ENCODE measurements at regions not wholly inside any gene's neighbourhood (a gene's known extent, or its start where the extent isn't known, plus 50 kb on each side); places are given as distances from the start of the nearest gene placed in this dataset.
"Not testable (repeated sequence)": the region's sequence is repeated elsewhere in the genome, so short reads cannot be mapped to it uniquely, and the experiment has no call there.

GRCh38 chr13:97538203-97538602, 104.2 kb downstream of the RAP2A start:
- no peak overlapping the region for H2AFZ ChIP-seq (ENCODE audit: low read length)
- no peaks in the 10 kb centered on the region for H3K36me3 ChIP-seq (ENCODE audit: insufficient read depth, low read length)
- no peak overlapping the region for H3K4me2 ChIP-seq (ENCODE audit: low read depth, low read length, poor library complexity, severe bottlenecking)
- no peaks in the 10 kb centered on the region for H3K9me2 ChIP-seq (replicated peaks; ENCODE audit: insufficient read depth, low read length)
- H3K9me3 ChIP-seq (ENCODE audit: low read length) = no peaks in the 10 kb centered on the region
- DNase-seq = no peak
- H3K4me3 ChIP-seq (ENCODE audit: low read length) = no peak overlapping the region
- H4K20me1 ChIP-seq (ENCODE audit: insufficient read depth, low read depth, low read length) = no peaks in the 10 kb centered on the region
- H3K27me3 ChIP-seq (ENCODE audit: low read length) = no peaks in the 10 kb centered on the region
- H3K79me2 ChIP-seq (ENCODE audit: low read length) = no peaks in the 10 kb centered on the region
- no peaks in the 10 kb centered on the region for H3K4me1 ChIP-seq (ENCODE audit: low read length)
- H3K9ac ChIP-seq (ENCODE audit: low read length) = no peak overlapping the region
- no peak overlapping the region for H3K27ac ChIP-seq (ENCODE audit: low read length)

GRCh38 chr13:97539651-97540610, 106.0 kb downstream of the RAP2A start:
- Histone ChIP-seq H3K36me3 (ENCODE audit: insufficient read depth, low read length) (no peaks in the 10 kb centered on the region), H3K4me2 (ENCODE audit: low read depth, low read length, poor library complexity, severe bottlenecking) (no peak overlapping the region), H3K9me2 (replicated peaks; ENCODE audit: insufficient read depth, low read length) (no peaks in the 10 kb centered on the region), H3K4me3 (ENCODE audit: low read length) (no peak overlapping the region), H3K9me3 (ENCODE audit: low read length) (no peaks in the 10 kb centered on the region), H3K27ac (ENCODE audit: low read length) (no peak overlapping the region), H4K20me1 (ENCODE audit: insufficient read depth, low read depth, low read length) (no peaks in the 10 kb centered on the region), H3K79me2 (ENCODE audit: low read length) (no peaks in the 10 kb centered on the region), H3K9ac (ENCODE audit: low read length) (no peak overlapping the region), H3K4me1 (ENCODE audit: low read length) (no peaks in the 10 kb centered on the region), H2AFZ (ENCODE audit: low read length) (no peak overlapping the region), H3K27me3 (ENCODE audit: low read length) (no peaks in the 10 kb centered on the region)
- DNase-seq = no peak

GRCh38 chr13:97540696-97541095, 106.7 kb downstream of the RAP2A start:
- no peaks in the 10 kb centered on the region for H3K36me3 ChIP-seq (ENCODE audit: insufficient read depth, low read length)

DNA sequence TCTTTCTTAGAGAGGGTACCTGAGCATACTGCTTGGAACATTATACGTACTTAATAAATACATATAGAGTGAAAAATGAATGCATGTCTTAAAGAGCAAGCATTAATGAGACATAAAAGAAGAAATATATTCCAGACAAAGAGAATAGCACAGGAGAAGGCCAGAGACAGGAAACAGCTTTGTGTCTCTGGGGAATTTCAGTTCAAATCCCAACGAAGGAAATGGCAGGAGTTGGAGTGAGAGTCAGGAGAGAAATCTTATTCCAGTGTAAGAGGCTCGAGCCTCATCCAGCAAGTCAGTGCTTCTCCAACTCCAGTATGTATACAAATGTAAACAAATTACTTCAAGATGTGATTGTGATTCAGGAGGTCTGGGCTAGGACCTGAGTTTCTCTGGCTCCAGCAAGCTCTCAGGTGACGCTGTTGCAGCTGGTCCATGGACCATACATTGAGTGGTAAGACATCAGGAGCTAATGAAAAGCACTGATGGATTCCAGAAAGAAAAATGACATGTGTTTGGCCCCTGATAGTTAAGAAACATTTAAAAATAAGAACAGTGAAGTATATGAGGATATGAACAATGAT, 108.2 kb downstream of the RAP2A start:
- Histone ChIP-seq H3K4me3 (ENCODE audit: low read length) (no peak overlapping the region), H3K9me3 (ENCODE audit: low read length) (no peaks in the 10 kb centered on the region), H3K9ac (ENCODE audit: low read length) (no peak overlapping the region), H4K20me1 (ENCODE audit: insufficient read depth, low read depth, low read length) (no peaks in the 10 kb centered on the region), H3K27ac (ENCODE audit: low read length) (no peak overlapping the region), H2AFZ (ENCODE audit: low read length) (no peak overlapping the region), H3K79me2 (ENCODE audit: low read length) (no peaks in the 10 kb centered on the region), H3K36me3 (ENCODE audit: insufficient read depth, low read length) (no peaks in the 10 kb centered on the region), H3K9me2 (replicated peaks; ENCODE audit: insufficient read depth, low read length) (no peaks in the 10 kb centered on the region), H3K4me1 (ENCODE audit: low read length) (no peaks in the 10 kb centered on the region), H3K27me3 (ENCODE audit: low read length) (no peaks in the 10 kb centered on the region), H3K4me2 (ENCODE audit: low read depth, low read length, poor library complexity, severe bottlenecking) (no peak overlapping the region)
- DNase-seq = no peak

More at GRCh38 chr13:97540696-97541095, 106.7 kb downstream of the RAP2A start:
- H3K27ac ChIP-seq (ENCODE audit: low read length) = no peak overlapping the region
- no peaks in the 10 kb centered on the region for H4K20me1 ChIP-seq (ENCODE audit: insufficient read depth, low read depth, low read length)
- H3K4me2 ChIP-seq (ENCODE audit: low read depth, low read length, poor library complexity, severe bottlenecking) = no peak overlapping the region
- no peak overlapping the region for H2AFZ ChIP-seq (ENCODE audit: low read length)
- no peak for DNase-seq
- no peaks in the 10 kb centered on the region for H3K4me1 ChIP-seq (ENCODE audit: low read length)
- no peak overlapping the region for H3K4me3 ChIP-seq (ENCODE audit: low read length)
- no peaks in the 10 kb centered on the region for H3K27me3 ChIP-seq (ENCODE audit: low read length)
- no peaks in the 10 kb centered on the region for H3K79me2 ChIP-seq (ENCODE audit: low read length)
- H3K9me2 ChIP-seq (replicated peaks; ENCODE audit: insufficient read depth, low read length) = no peaks in the 10 kb centered on the region
- H3K9ac ChIP-seq (ENCODE audit: low read length) = no peak overlapping the region
- H3K9me3 ChIP-seq (ENCODE audit: low read length) = no peaks in the 10 kb centered on the region

DNA sequence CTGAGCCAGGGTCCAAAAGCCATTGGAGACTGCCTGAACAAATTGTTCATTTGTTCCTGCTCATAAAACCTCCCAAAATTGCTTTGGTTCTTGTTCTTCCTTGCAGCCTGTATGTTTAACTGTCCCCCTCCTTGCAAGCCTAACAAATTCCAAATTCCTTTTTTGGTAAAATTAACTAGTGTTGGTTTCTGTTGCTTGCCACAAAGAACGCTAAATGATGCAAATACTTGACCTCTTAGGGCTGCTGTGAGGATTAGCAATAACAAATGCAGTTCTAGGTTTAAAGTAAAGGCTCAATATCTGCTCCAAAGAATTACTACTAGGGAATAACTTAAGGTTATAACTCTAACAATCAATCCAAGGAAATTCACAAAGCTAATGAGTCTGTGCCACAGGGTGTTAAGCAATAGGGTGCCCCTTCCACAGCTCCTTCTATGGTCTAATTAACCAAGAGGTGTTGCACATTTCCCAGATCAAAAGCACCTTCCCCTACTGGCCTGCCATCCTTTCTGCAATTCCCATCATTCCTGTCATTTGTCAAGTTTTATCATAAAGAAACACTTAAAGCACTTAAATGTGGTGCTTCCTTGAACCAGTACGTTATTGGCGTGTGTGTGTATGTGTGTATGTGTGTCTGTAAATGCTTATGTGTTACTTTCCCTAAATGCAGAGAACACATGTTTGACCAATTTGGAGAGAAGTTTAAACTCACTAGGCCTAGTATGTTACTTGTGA, 110.2 kb downstream of the RAP2A start:
- Histone ChIP-seq H4K20me1 (ENCODE audit: insufficient read depth, low read depth, low read length) (no peaks in the 10 kb centered on the region), H3K9me2 (replicated peaks; ENCODE audit: insufficient read depth, low read length) (no peaks in the 10 kb centered on the region), H3K9ac (ENCODE audit: low read length) (no peak overlapping the region), H3K79me2 (ENCODE audit: low read length) (no peaks in the 10 kb centered on the region), H3K4me3 (ENCODE audit: low read length) (no peak overlapping the region), H3K4me2 (ENCODE audit: low read depth, low read length, poor library complexity, severe bottlenecking) (no peak overlapping the region), H3K4me1 (ENCODE audit: low read length) (no peaks in the 10 kb centered on the region), H3K36me3 (ENCODE audit: insufficient read depth, low read length) (no peaks in the 10 kb centered on the region), H3K9me3 (ENCODE audit: low read length) (no peaks in the 10 kb centered on the region), H3K27me3 (ENCODE audit: low read length) (no peaks in the 10 kb centered on the region), H3K27ac (ENCODE audit: low read length) (no peak overlapping the region), H2AFZ (ENCODE audit: low read length) (no peak overlapping the region)
- no peak for DNase-seq

GRCh38 chr13:97544971-97545499, 111.1 kb downstream of the RAP2A start:
- not testable (repeated sequence) for H3K4me3 ChIP-seq (ENCODE audit: low read length); H3K27me3 ChIP-seq (ENCODE audit: low read length); H2AFZ ChIP-seq (ENCODE audit: low read length); H3K9me3 ChIP-seq (ENCODE audit: low read length); H4K20me1 ChIP-seq (ENCODE audit: insufficient read depth, low read depth, low read length); H3K4me2 ChIP-seq (ENCODE audit: low read depth, low read length, poor library complexity, severe bottlenecking); H3K79me2 ChIP-seq (ENCODE audit: low read length); H3K27ac ChIP-seq (ENCODE audit: low read length); H3K4me1 ChIP-seq (ENCODE audit: low read length); H3K36me3 ChIP-seq (ENCODE audit: insufficient read depth, low read length); H3K9me2 ChIP-seq (replicated peaks; ENCODE audit: insufficient read depth, low read length); H3K9ac ChIP-seq (ENCODE audit: low read length); DNase-seq

- H3K79me2 ChIP-seq (ENCODE audit: low read length) = no peaks in the 10 kb centered on the region
- no peak overlapping the region for H3K9ac ChIP-seq (ENCODE audit: low read length)
- H3K4me3 ChIP-seq (ENCODE audit: low read length) = no peak overlapping the region
- H3K27ac ChIP-seq (ENCODE audit: low read length) = no peak overlapping the region
- no peaks in the 10 kb centered on the region for H3K4me1 ChIP-seq (ENCODE audit: low read length)
- no peaks in the 10 kb centered on the region for H3K9me2 ChIP-seq (replicated peaks; ENCODE audit: insufficient read depth, low read length)
- H4K20me1 ChIP-seq (ENCODE audit: insufficient read depth, low read depth, low read length) = no peaks in the 10 kb centered on the region
- no peak for DNase-seq
- no peaks in the 10 kb centered on the region for H3K9me3 ChIP-seq (ENCODE audit: low read length)
- no peaks in the 10 kb centered on the region for H3K27me3 ChIP-seq (ENCODE audit: low read length)
- no peak overlapping the region for H3K4me2 ChIP-seq (ENCODE audit: low read depth, low read length, poor library complexity, severe bottlenecking)
- H2AFZ ChIP-seq (ENCODE audit: low read length) = no peak overlapping the region
- no peaks in the 10 kb centered on the region for H3K36me3 ChIP-seq (ENCODE audit: insufficient read depth, low read length)
These were observed 114.2 kb downstream of the RAP2A start for GRCh38 chr13:97548138-97548537.

GRCh38 chr13:97548711-97549110, 114.7 kb downstream of the RAP2A start:
- no peak overlapping the region for H3K4me2 ChIP-seq (ENCODE audit: low read depth, low read length, poor library complexity, severe bottlenecking)

More at GRCh38 chr13:97548711-97549110, 114.7 kb downstream of the RAP2A start:
- no peak for DNase-seq
- no peaks in the 10 kb centered on the region for H4K20me1 ChIP-seq (ENCODE audit: insufficient read depth, low read depth, low read length)
- H3K9ac ChIP-seq (ENCODE audit: low read length) = no peak overlapping the region
- H2AFZ ChIP-seq (ENCODE audit: low read length) = no peak overlapping the region
- H3K27ac ChIP-seq (ENCODE audit: low read length) = no peak overlapping the region
- no peaks in the 10 kb centered on the region for H3K4me1 ChIP-seq (ENCODE audit: low read length)
- H3K79me2 ChIP-seq (ENCODE audit: low read length) = no peaks in the 10 kb centered on the region
- H3K36me3 ChIP-seq (ENCODE audit: insufficient read depth, low read length) = no peaks in the 10 kb centered on the region
- no peaks in the 10 kb centered on the region for H3K9me2 ChIP-seq (replicated peaks; ENCODE audit: insufficient read depth, low read length)
- no peaks in the 10 kb centered on the region for H3K27me3 ChIP-seq (ENCODE audit: low read length)
- no peaks in the 10 kb centered on the region for H3K9me3 ChIP-seq (ENCODE audit: low read length)
- no peak overlapping the region for H3K4me3 ChIP-seq (ENCODE audit: low read length)

Data from Karpas-422 (cell line).